Amniotic epithelial cell (primary cell): ENCODE measurements at regions not wholly inside any gene's neighbourhood (a gene's known extent, or its start where the extent isn't known, plus 50 kb on each side); places are given as distances from the start of the nearest gene placed in this dataset.
A peak's percentile ranks its signal among the peaks of the same experiment; 100 is the strongest.

Source experiments
- DNase-seq: peaks from one replicate; pipeline ENCODE4 v3.0.0-alpha.2; 2010; ENCODE audit warnings: low read depth

GRCh38 chr9:115986508-115986907 is 167.1 kb upstream of the PAPPA start:
- peak; percentile 56 for DNase-seq

DNA sequence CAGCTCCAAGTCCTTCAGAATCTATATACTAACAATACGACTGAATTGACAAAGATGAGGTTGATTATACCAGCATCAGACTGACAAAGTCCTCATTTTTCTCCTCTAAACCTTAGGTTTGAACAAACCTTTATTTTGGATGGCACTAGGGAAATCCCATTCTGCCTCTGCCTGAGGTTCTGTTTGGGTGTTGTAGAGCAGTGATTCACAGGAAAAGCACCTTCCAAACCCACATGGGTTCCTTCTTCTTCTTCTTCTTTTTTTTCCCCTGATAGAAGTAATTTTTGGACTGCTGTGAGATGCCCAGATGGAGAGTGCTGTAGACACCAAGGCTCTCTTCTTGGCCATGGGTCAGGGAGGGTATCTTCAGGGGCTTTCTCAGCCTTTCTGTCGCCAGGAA is 164.9 kb upstream of the PAPPA start:
- no peak for DNase-seq

- DNase-seq, result no peak
Observed at GRCh38 chr9:115989831-115990230, 163.8 kb upstream of the PAPPA start.

- DNase-seq, result peak; percentile 48
Observed at GRCh38 chr9:115992834-115993233, 160.8 kb upstream of the PAPPA start.

- DNase-seq, result peak; percentile 90
Observed at GRCh38 chr9:115997923-115998322, 155.7 kb upstream of the PAPPA start.

DNA sequence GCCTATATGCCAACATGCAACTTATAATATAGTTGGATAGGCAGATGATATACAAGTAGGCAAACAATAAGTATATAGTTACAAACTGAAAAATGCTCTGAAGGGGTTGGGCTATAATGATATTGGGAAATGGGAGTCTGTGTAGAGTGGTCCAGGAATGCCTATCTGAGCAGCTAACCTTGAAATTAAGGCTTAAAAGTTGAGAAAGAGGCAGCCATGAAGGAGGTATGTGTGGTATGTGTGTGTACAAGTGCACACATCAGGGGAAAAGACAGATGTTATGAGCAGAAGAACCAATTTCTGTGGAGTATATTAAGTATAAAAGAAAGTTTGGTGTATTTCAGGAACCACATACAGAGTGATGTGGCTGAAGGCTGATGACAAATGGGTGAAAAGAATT is 154.9 kb upstream of the PAPPA start:
- DNase-seq, result peak; percentile 67

DNA sequence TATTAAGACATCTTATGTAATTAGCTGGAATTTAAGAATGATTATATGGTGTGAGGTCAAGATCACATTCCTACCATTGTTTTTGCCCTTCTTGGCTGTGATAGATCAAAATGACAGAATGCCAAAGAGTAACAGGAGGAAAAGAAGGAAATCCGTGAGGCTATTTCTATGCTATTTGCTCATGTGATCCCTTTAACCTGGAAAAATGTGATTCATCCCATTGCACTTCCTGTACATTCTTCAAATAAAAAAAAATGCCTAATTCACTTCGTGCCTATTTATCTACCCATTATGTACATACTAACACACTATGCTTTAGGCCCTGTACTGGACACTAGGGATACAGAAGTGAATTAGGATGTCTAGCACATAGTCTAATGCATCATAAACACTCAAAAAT is 154.1 kb upstream of the PAPPA start:
- DNase-seq, result no peak

DNA sequence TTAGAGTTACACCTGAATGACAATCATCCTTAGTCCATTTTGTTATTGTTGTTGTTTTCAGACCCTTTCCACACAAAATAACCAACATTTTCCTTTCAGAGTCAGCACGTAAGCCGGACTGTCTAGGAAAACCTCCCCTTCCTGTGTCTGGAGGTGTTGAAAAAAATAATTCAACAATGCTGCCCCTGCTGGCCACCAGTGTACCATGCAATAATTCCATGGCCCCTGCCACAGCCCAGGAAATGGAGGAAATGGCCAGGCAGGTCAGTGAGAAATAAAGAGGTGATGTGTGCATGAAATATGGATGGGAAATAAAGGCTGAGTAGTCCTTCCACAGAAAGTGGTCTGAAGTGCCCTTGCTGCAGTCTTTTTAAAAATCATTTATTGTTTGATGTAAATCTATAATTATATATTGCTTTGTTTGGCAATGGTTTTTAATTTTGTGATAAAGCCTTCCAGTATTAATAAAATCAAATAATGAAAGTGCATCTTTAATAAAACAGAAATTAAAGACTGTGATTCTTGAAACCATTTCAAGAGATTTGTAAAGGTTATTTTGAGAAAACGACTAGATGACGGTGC is 152.8 kb upstream of the PAPPA start:
- DNase-seq, result no peak

DNA sequence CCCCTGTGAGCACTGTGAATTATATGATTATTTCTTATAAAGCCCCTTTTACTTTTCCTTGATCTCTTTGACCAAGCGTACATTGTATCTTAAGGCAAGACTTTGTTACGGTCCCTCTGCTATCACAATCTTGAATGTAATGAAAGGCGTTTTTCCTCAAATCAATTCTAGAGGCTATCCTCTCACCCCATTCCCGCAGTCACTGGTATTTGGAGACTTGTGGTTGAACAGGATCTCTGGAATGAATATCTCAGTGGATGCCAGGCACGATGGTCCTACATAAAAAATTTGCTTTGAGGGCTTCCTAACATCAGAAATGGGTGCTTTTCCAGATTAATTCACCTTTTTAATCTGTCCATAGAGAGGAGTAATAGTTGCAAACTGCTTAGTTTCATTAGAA is 151.4 kb upstream of the PAPPA start:
- DNase-seq, result no peak

- peak; percentile 35 for DNase-seq
Observed at GRCh38 chr9:116002624-116003023, 151.0 kb upstream of the PAPPA start.

DNA sequence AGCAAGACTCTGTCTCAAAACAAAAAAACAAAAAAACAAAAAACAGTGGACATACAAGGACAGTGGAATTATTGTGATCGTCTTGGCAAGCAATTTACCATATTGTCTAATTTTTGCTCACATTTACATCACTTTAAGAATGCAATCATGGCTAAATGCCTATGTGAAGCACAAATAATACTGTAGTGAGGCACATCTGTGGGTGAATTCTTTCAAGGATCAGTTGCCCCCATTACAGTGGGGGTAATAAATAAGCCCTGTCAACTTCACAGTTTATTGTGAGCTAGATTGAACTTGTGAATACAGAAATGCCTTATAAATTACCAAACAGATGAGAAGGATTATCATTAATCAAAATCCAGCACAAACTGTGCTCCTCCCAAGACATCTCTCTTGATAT is 150.2 kb upstream of the PAPPA start:
- DNase-seq, result no peak

DNA sequence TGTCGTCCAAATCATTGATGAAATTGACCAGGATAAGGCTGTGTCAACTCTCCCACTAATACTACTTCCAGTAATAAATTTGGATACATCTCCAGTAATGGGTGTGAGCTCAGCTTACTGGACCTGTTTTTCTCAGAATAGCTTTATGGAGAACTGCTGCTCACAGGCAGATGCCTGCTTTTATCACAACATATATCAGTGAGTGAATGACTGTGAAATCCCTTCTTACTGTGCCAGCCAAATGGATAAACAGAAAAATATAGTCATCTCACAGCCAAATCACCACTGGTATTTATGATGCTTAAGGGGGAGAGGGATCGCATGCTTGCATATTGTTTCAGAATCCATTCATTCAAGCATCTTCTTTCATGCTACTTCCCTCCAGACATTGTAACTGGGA is 148.4 kb upstream of the PAPPA start:
- DNase-seq, result peak; percentile 34

DNA sequence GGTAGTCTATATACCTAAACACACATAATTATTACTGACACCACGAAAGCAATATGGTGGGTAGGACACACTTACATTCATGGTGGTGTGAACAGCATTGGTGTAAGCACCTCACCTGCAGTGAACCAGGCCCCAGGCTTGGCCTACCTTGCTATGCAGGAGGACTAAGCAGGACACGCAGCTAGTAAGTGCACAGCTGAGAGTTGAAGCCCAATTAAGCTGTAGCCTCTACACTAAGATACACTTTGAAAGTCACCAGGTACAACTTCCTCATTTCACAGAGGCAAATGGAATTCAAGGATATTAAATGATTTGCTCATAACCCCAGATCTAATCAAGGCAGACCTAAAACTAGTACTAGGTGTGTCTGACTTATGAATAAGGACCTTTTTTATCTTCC is 145.8 kb upstream of the PAPPA start:
- DNase-seq, result no peak

GRCh38 chr9:116008278-116008677 is 145.3 kb upstream of the PAPPA start:
- DNase-seq, result no peak

GRCh38 chr9:116009420-116009819 is 144.2 kb upstream of the PAPPA start:
- DNase-seq, result no peak

DNA sequence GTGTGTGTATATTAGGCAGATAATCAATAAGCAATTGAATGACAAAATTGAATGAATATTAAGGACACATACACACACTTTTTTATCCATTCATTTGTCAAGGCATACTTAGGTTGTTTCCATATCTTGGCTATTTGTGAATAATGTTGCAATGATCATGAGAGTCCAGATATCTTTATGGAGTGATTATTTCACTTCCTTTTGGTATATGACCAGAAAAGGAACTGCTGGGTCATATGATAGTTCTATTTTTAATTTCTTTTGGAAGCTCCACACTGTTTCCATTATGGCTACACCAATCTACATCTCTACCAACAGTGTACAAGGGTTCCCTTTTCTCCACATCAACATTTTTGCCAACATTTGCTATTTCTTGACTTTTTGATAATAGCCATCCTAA is 137.7 kb upstream of the PAPPA start:
- DNase-seq, result no peak

- DNase-seq, result peak; percentile 44
Observed at GRCh38 chr9:116020146-116020545, 133.4 kb upstream of the PAPPA start.

GRCh38 chr9:116020801-116021200 is 132.8 kb upstream of the PAPPA start:
- peak; percentile 48 for DNase-seq

- peak; percentile 74 for DNase-seq
Observed at GRCh38 chr9:116027096-116027495, 126.5 kb upstream of the PAPPA start.

DNA sequence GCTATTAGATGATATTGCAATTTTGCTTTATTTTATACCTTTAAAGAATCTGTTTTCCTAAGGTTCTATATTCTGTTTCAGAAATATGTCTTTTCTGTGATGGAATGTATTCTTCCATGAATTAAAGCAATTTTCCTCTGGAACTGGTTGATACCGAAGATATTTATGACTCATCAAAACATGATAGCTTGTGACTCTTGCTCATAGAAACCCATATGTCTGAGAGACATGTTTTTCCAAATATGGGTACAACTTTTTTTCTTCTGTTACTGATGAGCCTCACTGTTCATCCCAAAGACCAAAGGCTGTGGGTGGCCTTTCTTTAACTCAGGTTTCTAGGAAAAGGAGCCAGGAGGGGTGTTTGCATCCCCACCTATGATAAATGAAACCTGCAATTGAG is 126.1 kb upstream of the PAPPA start:
- peak; percentile 91 for DNase-seq

GRCh38 chr9:116027951-116028350 is 125.6 kb upstream of the PAPPA start:
- peak; percentile 55 for DNase-seq

GRCh38 chr9:116030517-116030916 is 123.1 kb upstream of the PAPPA start:
- no peak for DNase-seq

DNA sequence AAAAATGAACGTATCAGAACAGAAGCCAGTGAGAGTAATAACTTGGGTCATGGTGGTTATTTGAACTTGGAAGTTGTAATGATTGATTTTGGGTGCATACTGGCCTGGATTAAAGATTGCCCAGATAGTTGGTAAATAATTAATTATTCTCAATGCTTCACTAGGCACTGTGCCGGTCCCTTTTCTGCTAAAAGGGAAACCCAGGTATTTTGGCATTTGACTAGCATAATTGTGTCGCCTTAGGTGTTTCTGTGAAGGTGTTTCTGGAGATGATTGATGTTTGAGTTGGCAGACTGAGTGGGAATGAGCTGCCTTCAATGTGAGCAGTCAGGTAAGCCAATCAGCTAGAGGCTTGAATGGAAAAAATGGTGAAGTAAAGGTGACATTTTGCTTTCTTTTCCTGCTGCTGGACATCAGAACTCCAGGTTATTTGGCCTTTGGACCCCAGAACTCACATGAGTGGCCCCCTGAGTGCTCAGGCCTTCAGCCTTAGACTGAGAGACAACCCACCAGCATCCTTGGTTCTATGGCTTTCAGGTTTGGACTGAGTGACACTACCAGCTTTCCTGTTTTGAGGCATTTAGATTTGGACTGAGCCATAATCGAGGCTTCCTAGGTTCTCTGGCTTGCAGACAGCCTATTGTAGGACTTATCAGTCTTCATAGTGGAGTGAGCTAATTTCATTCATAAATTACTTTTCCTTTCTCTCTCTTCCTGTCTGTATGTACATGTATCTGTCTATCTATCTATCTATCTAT is 120.7 kb upstream of the PAPPA start:
- no peak for DNase-seq

DNA sequence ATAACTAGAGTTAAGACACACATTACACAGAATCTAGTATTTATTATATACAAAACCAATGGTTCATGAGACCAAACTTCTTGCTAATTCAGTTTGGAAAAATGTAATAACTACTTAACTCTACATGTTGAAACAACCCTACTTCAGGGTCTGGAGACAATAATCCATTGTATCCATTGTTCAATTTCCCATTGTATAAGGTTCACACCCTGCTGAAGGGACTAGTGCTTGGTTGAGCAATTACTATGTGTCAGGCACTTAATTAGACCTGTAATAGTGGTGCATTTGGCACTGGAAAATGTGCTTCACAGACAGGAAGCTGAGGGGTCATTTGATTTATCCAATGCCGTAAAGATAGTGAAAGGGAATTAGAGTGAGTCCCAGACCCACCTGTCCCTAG is 114.3 kb upstream of the PAPPA start:
- DNase-seq, result no peak
